CD4-positive, alpha-beta T cell (primary cell): ENCODE measurements at regions not wholly inside any gene's neighbourhood (a gene's known extent, or its start where the extent isn't known, plus 50 kb on each side); places are given as distances from the start of the nearest gene placed in this dataset.

ENCODE experiments used
- ATAC-seq: fragments of 200-7000 bp; cut with Tn5 transposase; one replicate; pipeline ENCODE4 v1.10.0; 2022; ENCODE audit warnings: mild to moderate bottlenecking; ENCODE audit not compliant: poor library complexity
- CTCF ChIA-PET: fragments of 350-600 bp; sonication (Branson Sonifier 250); formaldehyde crosslinking; loops from one replicate; lab custom pipeline; 2021; ENCODE audit warnings: antibody characterized with exemption, inconsistent platforms; lab: Charles Lee
- POLR2A ChIA-PET: fragments of 350-600 bp; sonication (Branson Sonifier 250); formaldehyde crosslinking; loops from one replicate; lab custom pipeline; 2021; ENCODE audit warnings: antibody characterized with exemption, inconsistent platforms; lab: Charles Lee
- DNase-seq, 14 experiments: peaks; one replicate each; pipeline ENCODE4 v3.0.0-alpha.2; 2013 to 2020; ENCODE audit warnings: mixed read lengths in 2 of 14
- H3K27ac ChIP-seq, 2 donors: one replicate each; pipeline versions ENCODE4 v1.5.1 to v1.7.0; 2013; ENCODE audit warnings: low read length in 2 of 2, low read depth in 1 of 2, mild to moderate bottlenecking in 1 of 2
- H3K27me3 ChIP-seq, 2 experiments: 1 replicate in 1 of 2; 2 replicates in 1 of 2; pipeline versions ENCODE4 v1.6.1 to v1.7.0; 2013; ENCODE audit warnings: low read length in 2 of 2, control low read depth in 1 of 2, mild to moderate bottlenecking in 1 of 2, moderate library complexity in 1 of 2; ENCODE audit not compliant: insufficient read depth in 2 of 2, control insufficient read depth in 1 of 2
- H3K36me3 ChIP-seq: one replicate; pipeline ENCODE4 v1.6.1; 2013; ENCODE audit warnings: low read length, control low read depth; ENCODE audit not compliant: insufficient read depth
- H3K4me1 ChIP-seq: one replicate; pipeline ENCODE4 v1.6.1; 2013; ENCODE audit warnings: low read length, control low read depth; ENCODE audit not compliant: insufficient read depth
- H3K4me3 ChIP-seq: one replicate; pipeline ENCODE4 v1.5.1; 2013; ENCODE audit warnings: mild to moderate bottlenecking, low read length, moderate library complexity
- H3K9me3 ChIP-seq, 2 experiments: 1 replicate in 1 of 2; 2 replicates in 1 of 2; pipeline versions ENCODE4 v1.6.1 to v1.7.0; 2013; ENCODE audit warnings: low read length in 2 of 2, mild to moderate bottlenecking in 2 of 2, control low read depth in 1 of 2, moderate library complexity in 1 of 2; ENCODE audit not compliant: control insufficient read depth in 1 of 2, insufficient read depth in 1 of 2
- H3K27ac Mint-ChIP-seq: one replicate; pipeline ENCODE4 v1.8.0; 2020; ENCODE audit warnings: mixed read lengths
- H3K27me3 Mint-ChIP-seq: one replicate; pipeline ENCODE4 v1.8.0; 2021; ENCODE audit warnings: mixed read lengths
- H3K36me3 Mint-ChIP-seq: one replicate; pipeline ENCODE4 v1.8.0; 2021; ENCODE audit warnings: low read depth, mixed read lengths
- H3K4me1 Mint-ChIP-seq: one replicate; pipeline ENCODE4 v1.8.0; 2021; ENCODE audit warnings: low read depth, mixed read lengths
- H3K4me3 Mint-ChIP-seq: one replicate; pipeline ENCODE4 v1.8.0; 2020; ENCODE audit warnings: mild to moderate bottlenecking, mixed read lengths
- H3K9me3 Mint-ChIP-seq: one replicate; pipeline ENCODE4 v1.8.0; 2020; ENCODE audit warnings: mixed read lengths
- intact Hi-C, 2 experiments: fragments of 100-400 bp; cut with DNase I in 1 of 2; cut with micrococcal nuclease in 1 of 2; formaldehyde crosslinking; loops; one replicate each; pipeline versions ENCODE4 v1.15.1 to v1.9.0; 2023 to 2025; cut with DNase I, micrococcal nuclease
- TF ChIP-seq, protein P1 (sequence below): fragments of 200-600 bp; IDR thresholded peaks from one replicate; pipeline ENCODE4 v1.8.0; 2022; ENCODE audit warnings: antibody characterized with exemption, mild to moderate bottlenecking

DNA sequence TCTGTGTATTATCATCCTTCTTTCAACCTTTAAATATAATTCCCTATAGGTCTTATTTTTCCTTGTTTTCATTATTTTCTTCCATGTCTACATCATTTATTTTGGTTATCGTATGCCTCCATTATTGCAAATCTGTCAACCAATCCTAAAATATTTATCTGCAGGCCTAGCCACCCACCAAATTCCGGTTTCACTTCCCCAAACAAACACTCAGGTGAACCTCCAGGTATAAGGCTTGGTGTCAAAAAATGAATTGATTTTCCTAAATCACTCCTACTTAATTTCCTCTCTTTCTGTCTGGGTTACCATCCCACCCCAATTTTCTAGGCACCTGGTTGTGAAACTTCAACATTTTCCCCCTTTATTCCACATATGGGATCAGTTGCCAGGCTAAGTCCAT lies 111.9 kb upstream of the LINC00305 start:
- Mint-ChIP-seq H3K4me3 (no peak overlapping the region), H3K27ac (no peak overlapping the region), H3K27me3 (no peaks in the 10 kb centered on the region), H3K9me3 (peaks cover 2% of the 10 kb centered on the region), H3K36me3 (no peaks in the 10 kb centered on the region), H3K4me1 (no peaks in the 10 kb centered on the region)
- ATAC-seq (no peak), DNase-seq (no peak)
- no peaks in the 10 kb centered on the region for H3K4me1 ChIP-seq
- ChIA-PET POLR2A (no interaction called here), CTCF (no interaction called here)
- no peaks in the 10 kb centered on the region for H3K9me3 ChIP-seq
- no peak overlapping the region for H3K27ac ChIP-seq
- no peak overlapping the region for H3K4me3 ChIP-seq
- intact Hi-C loops: no loop called here
- TF ChIP-seq, protein P1, sequence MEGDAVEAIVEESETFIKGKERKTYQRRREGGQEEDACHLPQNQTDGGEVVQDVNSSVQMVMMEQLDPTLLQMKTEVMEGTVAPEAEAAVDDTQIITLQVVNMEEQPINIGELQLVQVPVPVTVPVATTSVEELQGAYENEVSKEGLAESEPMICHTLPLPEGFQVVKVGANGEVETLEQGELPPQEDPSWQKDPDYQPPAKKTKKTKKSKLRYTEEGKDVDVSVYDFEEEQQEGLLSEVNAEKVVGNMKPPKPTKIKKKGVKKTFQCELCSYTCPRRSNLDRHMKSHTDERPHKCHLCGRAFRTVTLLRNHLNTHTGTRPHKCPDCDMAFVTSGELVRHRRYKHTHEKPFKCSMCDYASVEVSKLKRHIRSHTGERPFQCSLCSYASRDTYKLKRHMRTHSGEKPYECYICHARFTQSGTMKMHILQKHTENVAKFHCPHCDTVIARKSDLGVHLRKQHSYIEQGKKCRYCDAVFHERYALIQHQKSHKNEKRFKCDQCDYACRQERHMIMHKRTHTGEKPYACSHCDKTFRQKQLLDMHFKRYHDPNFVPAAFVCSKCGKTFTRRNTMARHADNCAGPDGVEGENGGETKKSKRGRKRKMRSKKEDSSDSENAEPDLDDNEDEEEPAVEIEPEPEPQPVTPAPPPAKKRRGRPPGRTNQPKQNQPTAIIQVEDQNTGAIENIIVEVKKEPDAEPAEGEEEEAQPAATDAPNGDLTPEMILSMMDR: no peak
- H3K36me3 ChIP-seq: no peaks in the 10 kb centered on the region
- no peaks in the 10 kb centered on the region for H3K27me3 ChIP-seq

GRCh38 chr18:64259871-64260270 lies 111.0 kb upstream of the LINC00305 start:
- Mint-ChIP-seq H3K4me3 (no peak overlapping the region), H3K9me3 (peaks cover 2% of the 10 kb centered on the region), H3K36me3 (no peaks in the 10 kb centered on the region), H3K27me3 (no peaks in the 10 kb centered on the region), H3K27ac (no peak overlapping the region), H3K4me1 (no peaks in the 10 kb centered on the region)
- H3K27me3 ChIP-seq: no peaks in the 10 kb centered on the region
- TF ChIP-seq, protein P1: no peak
- ATAC-seq (no peak), DNase-seq (no peak)
- no peak overlapping the region for H3K27ac ChIP-seq
- ChIA-PET CTCF (no interaction called here), POLR2A (no interaction called here)
- H3K4me1 ChIP-seq: no peaks in the 10 kb centered on the region
- no peaks in the 10 kb centered on the region for H3K9me3 ChIP-seq
- no peak overlapping the region for H3K4me3 ChIP-seq
- intact Hi-C loops: no loop called here
- H3K36me3 ChIP-seq: no peaks in the 10 kb centered on the region

GRCh38 chr18:64258111-64258650 lies 109.3 kb upstream of the LINC00305 start:
- ATAC-seq: no peak
- no peak overlapping the region for H3K27ac Mint-ChIP-seq
- H3K27ac ChIP-seq: no peak overlapping the region
- no peaks in the 10 kb centered on the region for H3K27me3 ChIP-seq
- H3K4me1 Mint-ChIP-seq: no peaks in the 10 kb centered on the region
- DNase-seq: no peak
- H3K4me1 ChIP-seq: no peaks in the 10 kb centered on the region
- no peaks in the 10 kb centered on the region for H3K27me3 Mint-ChIP-seq
- peaks cover 2% of the 10 kb centered on the region for H3K9me3 Mint-ChIP-seq
- H3K4me3 Mint-ChIP-seq: no peak overlapping the region
- CTCF ChIA-PET: no interaction called here
- TF ChIP-seq, protein P1: no peak
- intact Hi-C loops: no loop called here
- H3K36me3 ChIP-seq: no peaks in the 10 kb centered on the region
- H3K9me3 ChIP-seq: no peaks in the 10 kb centered on the region
- no peaks in the 10 kb centered on the region for H3K36me3 Mint-ChIP-seq
- no peak overlapping the region for H3K4me3 ChIP-seq
- POLR2A ChIA-PET: no interaction called here
